Heart left ventricle (tissue), 16 donors: ENCODE measurements at regions not wholly inside any gene's neighbourhood (a gene's known extent, or its start where the extent isn't known, plus 50 kb on each side); places are given as distances from the start of the nearest gene placed in this dataset.
A peak's percentile ranks its signal among the peaks of the same experiment; 100 is the strongest.

ENCODE experiments used
- ATAC-seq, 4 donors: fragments of 200-7000 bp; cut with Tn5 transposase; one replicate each; pipeline ENCODE4 v1.9.1; 2020 to 2022; ENCODE audit warnings: moderate library complexity in 4 of 4, mild to moderate bottlenecking in 3 of 4, moderate number of reproducible peaks in 1 of 4
- DNase-seq, 5 donors: peaks; one replicate each; pipeline ENCODE4 v3.0.0-alpha.2; 2020
- H3K27ac ChIP-seq, 12 donors: fragments of 200-600 bp; sonication (generic) in 4 of 12; one replicate each; pipeline versions ENCODE4 v1.5.0 to v1.8.0; 2016 to 2022; ENCODE audit warnings: mild to moderate bottlenecking in 2 of 12
- H3K27me3 ChIP-seq, 9 donors: fragments of 200-600 bp; sonication (generic) in 2 of 9; one replicate each; pipeline versions ENCODE4 v1.5.1 to v1.8.0; 2016 to 2022; ENCODE audit warnings: mild to moderate bottlenecking in 3 of 9
- H3K36me3 ChIP-seq, 9 donors: fragments of 200-600 bp; sonication (generic) in 2 of 9; one replicate each; pipeline versions ENCODE4 v1.5.0 to v1.8.0; 2018 to 2022; ENCODE audit warnings: mild to moderate bottlenecking in 2 of 9
- H3K4me1 ChIP-seq, 12 donors: fragments of 200-600 bp; sonication (generic) in 4 of 12; one replicate each; pipeline versions ENCODE4 v1.5.0 to v1.8.0; 2016 to 2022; ENCODE audit warnings: mild to moderate bottlenecking in 3 of 12
- H3K4me3 ChIP-seq, 12 donors: fragments of 200-600 bp; sonication (generic) in 4 of 12; one replicate each; pipeline versions ENCODE4 v1.5.0 to v1.8.0; 2017 to 2022; ENCODE audit warnings: mild to moderate bottlenecking in 9 of 12, moderate library complexity in 4 of 12
- H3K9me3 ChIP-seq, 12 donors: fragments of 200-600 bp; sonication (generic) in 4 of 12; one replicate each; pipeline versions ENCODE4 v1.5.0 to v1.8.0; 2016 to 2022; ENCODE audit warnings: mild to moderate bottlenecking in 1 of 12
- CTCF ChIP-seq, 12 donors: fragments of 200-600 bp; sonication (generic) in 4 of 12; IDR thresholded peaks; one replicate each; pipeline versions ENCODE4 v1.5.0 to v1.8.0; 2018 to 2022; ENCODE audit warnings: antibody characterized with exemption in 12 of 12, mild to moderate bottlenecking in 5 of 12
- POLR2A ChIP-seq, 2 donors: fragments of 450-650 bp; IDR thresholded peaks; one replicate each; pipeline ENCODE4 v1.6.1; 2017; ENCODE audit warnings: antibody characterized with exemption in 2 of 2, mild to moderate bottlenecking in 2 of 2, moderate library complexity in 2 of 2
- WGBS, 4 donors: extraction: QIAGEN DNeasy Blood & Tissue Kit in 2 of 4; methylation state at CpG; one replicate each; pipeline versions ENCODE4 v1.1.5 to v1.1.7; 2013 to 2018; 5-methylcytosine and 5-hydroxymethylcytosine counted together
- intact Hi-C, 10 donors: fragments of 100-400 bp; cut with DNase I; formaldehyde crosslinking; loops; one replicate each; pipeline versions ENCODE4 v1.11.1 to v1.14.2; 2022
- donor health status: ischemic (EF 13 %, LVEDD 7.1; RV severe dilation, severe dysfunction).
- donor health status: healthy with polysubstance abuse.
- donor health status: DM: no; HTN: yes; CAD: no.
- donor health status: DM: no; HTN: no; CAD: no.
- donor health status: ischemic (EF 25% LVEDD 6.9; RV normal size, moderate dysfunction).
- donor health status: ischemic (EF 25% LVEDD 5.7; RV mildly dilated, moderate dysfunction).
- donor health status: healthy.
- donor health status: DM: yes; HTN: yes; CAD: no.
- donor health status: ischemic (EF 35%, LVEDD 5.7; RV mildly dilated, moderate dysfunction).
- donor health status: nonischemic (EF 11% LVEDD 7.7; RV severe dilation, severe dysfunction).
- donor health status: DM: yes; HTN: yes; CAD: no.
- donor health status: PGD.
- donor health status: ischemic (EF 29% LVEDD 5.4; RV normal size, mild dysfunction).
- donor health status: nonischemic (EF 23%, LVEDD 6.1; RV moderate dilation, normal function).

- Histone ChIP-seq H3K9me3 (no peaks in the 10 kb centered on the region), H3K27ac (peak overlapping the region in 2 of 12 donors; percentile 10 to 31), H3K27me3 (no peaks in the 10 kb centered on the region), H3K36me3 (peaks cover 0 to 82% (median 66%) of the 10 kb centered on the region in 9 donors), H3K4me1 (peaks cover 0 to 38% (median 21%) of the 10 kb centered on the region in 12 donors), H3K4me3 (no peak overlapping the region)
- DNase-seq (no peak), ATAC-seq (no peak)
- TF ChIP-seq POLR2A (IDR thresholded peaks at IDR 0.05) (no peak), CTCF (IDR thresholded peaks at IDR 0.05) (no peak)
- WGBS, 4 donors: 58 to 65% (median 61%) methylated on average over 5 of the region's 5 CpGs
- intact Hi-C loops: loop anchor here in 9 of 10 donors (2.0 to 10.0 kb wide), 7 partner anchors 33 to 373 kb away; partner anchors contain the start of gene UTRN (in 3 of the 9)
Measured at GRCh38 chr6:144480473-144480872, 195.3 kb downstream of the UTRN start.

- WGBS, 4 donors: 71 to 82% (median 80%) methylated on average over 6 of the region's 6 CpGs
- peaks cover 2 to 82% (median 66%) of the 10 kb centered on the region in 9 donors for H3K36me3 ChIP-seq
- intact Hi-C loops: loop anchor here in 9 of 10 donors (2.0 to 10.0 kb wide), 7 partner anchors 34 to 374 kb away; partner anchors contain the start of gene UTRN (in 3 of the 9)
Measured at GRCh38 chr6:144481527-144481926, 196.4 kb downstream of the UTRN start.

GRCh38 chr6:144482142-144482541 is 197.0 kb downstream of the UTRN start:
- ATAC-seq: peak in 2 of 4 donors; percentile 23 to 41
- Histone ChIP-seq H3K27me3 (no peaks in the 10 kb centered on the region), H3K27ac (no peak overlapping the region), H3K4me1 (peaks cover 0 to 38% (median 21%) of the 10 kb centered on the region in 12 donors), H3K36me3 (peaks cover 2 to 82% (median 66%) of the 10 kb centered on the region in 9 donors), H3K9me3 (no peaks in the 10 kb centered on the region), H3K4me3 (no peak overlapping the region)
- DNase-seq: peak; percentile 69 to 77 (median 72)
- WGBS, 4 donors: 1 to 8% (median 3%) methylated on average over 4 of the region's 4 CpGs
- TF ChIP-seq CTCF (IDR thresholded peaks at IDR 0.05) (peak; percentile 50 to 80 (median 66)), POLR2A (IDR thresholded peaks at IDR 0.05) (no peak)
- intact Hi-C loops: loop anchor here (1.0 to 10.0 kb wide), 12 partner anchors 35 to 377 kb away; partner anchors contain the start of gene UTRN (in 4 of the 10)

More at GRCh38 chr6:144481527-144481926, 196.4 kb downstream of the UTRN start:
- Histone ChIP-seq H3K27me3 (no peaks in the 10 kb centered on the region), H3K4me1 (peaks cover 0 to 38% (median 21%) of the 10 kb centered on the region in 12 donors), H3K27ac (no peak overlapping the region), H3K4me3 (no peak overlapping the region), H3K9me3 (no peaks in the 10 kb centered on the region)
- no peak for DNase-seq
- no peak for TF ChIP-seq CTCF (IDR thresholded peaks at IDR 0.05)
- no peak for TF ChIP-seq POLR2A (IDR thresholded peaks at IDR 0.05)
- ATAC-seq: no peak

GRCh38 chr6:144485531-144485930 is 200.4 kb downstream of the UTRN start:
- intact Hi-C loops: loop anchor here in 2 of 10 donors (10.0 kb wide), 1 partner anchor 271 kb away; no protein-coding TSS in a partner anchor
- H3K27ac ChIP-seq: no peak overlapping the region
- peaks cover 0 to 12% (median under 1%) of the 10 kb centered on the region in 12 donors for H3K4me1 ChIP-seq
- no peak overlapping the region for H3K4me3 ChIP-seq
- ATAC-seq: no peak
- H3K27me3 ChIP-seq: no peaks in the 10 kb centered on the region
- no peak for DNase-seq
- TF ChIP-seq POLR2A (IDR thresholded peaks at IDR 0.05) (no peak), CTCF (IDR thresholded peaks at IDR 0.05) (no peak)
- 92 to 96% (median 95%) methylated on average over 4 of the region's 4 CpGs for WGBS, 4 donors
- H3K36me3 ChIP-seq: peaks cover 2 to 92% (median 83%) of the 10 kb centered on the region in 9 donors
- no peaks in the 10 kb centered on the region for H3K9me3 ChIP-seq
